ENCODE measurements at regions not wholly inside any gene's neighbourhood (a gene's known extent, or its start where the extent isn't known, plus 50 kb on each side); places are given as distances from the start of the nearest gene placed in this dataset.

GRCh38 chr22:25397616-25398015, 166.9 kb upstream of the GRK3 start:
- no peak overlapping the region for H2BK12ac ChIP-seq (ENCODE audit: low read depth, low read length)
- no peak overlapping the region for H2BK20ac ChIP-seq (ENCODE audit: low read length)
- no peak overlapping the region for H3K4me2 ChIP-seq (ENCODE audit: insufficient read depth in 1 of 2, low read depth in 2 of 2, low read length in 2 of 2)
- no peak overlapping the region for H3K56ac ChIP-seq (replicated peaks; ENCODE audit: insufficient read length, low read depth, low read length)
- no peak overlapping the region for H3K4ac ChIP-seq (replicated peaks; ENCODE audit: insufficient read length, low read depth, low read length)
- H2AFZ ChIP-seq (ENCODE audit: low read length), result no peak overlapping the region
- no peak overlapping the region for H4K91ac ChIP-seq (replicated peaks; ENCODE audit: insufficient read length, low read length)
- no peaks in the 10 kb centered on the region for H3K9me3 ChIP-seq (ENCODE audit: insufficient read depth in 2 of 2, low read depth in 1 of 2, low read length in 1 of 2)
- H4K20me1 ChIP-seq (replicated peaks in 1 of 2; ENCODE audit: control insufficient read depth in 1 of 2, insufficient read depth in 2 of 2, low read length in 2 of 2), result peaks cover 4 to 24% of the 10 kb centered on the region in 2 experiments
- no peaks in the 10 kb centered on the region for H3K27me3 ChIP-seq (replicated peaks in 1 of 4; ENCODE audit: control insufficient read depth in 3 of 4, extremely low read depth in 1 of 4, insufficient read depth in 3 of 4, low read length in 3 of 4)
- H3K27ac ChIP-seq (ENCODE audit: low read depth, low read length), result no peak overlapping the region
- no peak overlapping the region for H2AK5ac ChIP-seq (ENCODE audit: low read depth, low read length)
- H3K79me2 ChIP-seq (ENCODE audit: control insufficient read depth in 1 of 2, insufficient read depth in 2 of 2, low read length in 2 of 2), result peaks cover 0 to 85% of the 10 kb centered on the region in 2 experiments; a peak in 3 of 4 replicates
- no peak overlapping the region for H3K9ac ChIP-seq (replicated peaks in 1 of 4; ENCODE audit: extremely low read depth in 1 of 4, low read depth in 3 of 4, low read length in 3 of 4)
- H3K23me2 ChIP-seq (ENCODE audit: low read depth, low read length), result no peaks in the 10 kb centered on the region
- no peak overlapping the region for H4K5ac ChIP-seq (ENCODE audit: insufficient read length, low read depth, low read length)
- CTCF ChIA-PET (ENCODE audit: partially characterized antibody), result no interaction called here
- H3K4me3 ChIP-seq (ENCODE audit: extremely low read depth in 1 of 4, insufficient read depth in 2 of 4, low read depth in 3 of 4, low read length in 4 of 4), result no peak overlapping the region
- H3K23ac ChIP-seq (ENCODE audit: insufficient read length), result no peak overlapping the region
- POLR2A ChIA-PET (ENCODE audit: partially characterized antibody), result no interaction called here
- peaks cover 18% of the 10 kb centered on the region for H3K79me1 ChIP-seq (ENCODE audit: low read depth, low read length)
- DNase-seq (ENCODE audit: low read depth in 1 of 2, low spot score in 2 of 2) (no peak), FAIRE-seq (no peak)
- H3K14ac ChIP-seq (ENCODE audit: insufficient read length), result no peak overlapping the region
- WGBS, 2 experiments (ENCODE audit: extremely low coverage in 1 of 2, insufficient coverage in 1 of 2, insufficient read length in 1 of 2, insufficient replicate concordance in 2 of 2, low coverage in 1 of 2, low lambda C conversion rate in 2 of 2, missing lambda C conversion rate in 1 of 2), result 91% methylated on average over 3 of the region's 3 CpGs; no CpG with 5 or more reads in 1 of the 2 experiments
- peaks cover 0 to 11% (median 3%) of the 10 kb centered on the region in 4 experiments; a peak in 5 of 7 replicates for H3K4me1 ChIP-seq (replicated peaks in 1 of 4; ENCODE audit: control insufficient read depth in 3 of 4, insufficient read depth in 4 of 4, low read length in 3 of 4)
- no peak overlapping the region for H2BK120ac ChIP-seq (replicated peaks; ENCODE audit: low read depth, low read length)
- no peak overlapping the region for H2BK15ac ChIP-seq (ENCODE audit: low read length)
- no peak for TF ChIP-seq CBX5 (IDR thresholded peaks at IDR 0.05; ENCODE audit: low read depth, low read length)
- TF ChIP-seq ATF2 (IDR thresholded peaks at IDR 0.05; ENCODE audit: low read length), result no peak
- TF ChIP-seq SRF (IDR thresholded peaks at IDR 0.05; ENCODE audit: low read depth, low read length), result no peak
- TF ChIP-seq BACH1 (IDR thresholded peaks at IDR 0.05; ENCODE audit: low read length), result no peak
- TF ChIP-seq SAP30 (IDR thresholded peaks at IDR 0.05; ENCODE audit: insufficient read depth, insufficient replicate concordance, low read length), result no peak
- TF ChIP-seq SP4 (IDR thresholded peaks at IDR 0.05; ENCODE audit: low read length), result no peak
- TF ChIP-seq JUND (IDR thresholded peaks at IDR 0.05; ENCODE audit: low read length), result no peak
- no peak for TF ChIP-seq CBX8 (IDR thresholded peaks at IDR 0.05; ENCODE audit: borderline replicate concordance, low read depth, low read length)
- H2BK5ac ChIP-seq (ENCODE audit: low read depth, low read length), result no peak overlapping the region
- H3K36me3 ChIP-seq (ENCODE audit: control insufficient read depth in 2 of 4, insufficient read depth in 4 of 4, low read length in 3 of 4), result no peaks in the 10 kb centered on the region
- H3K18ac ChIP-seq (ENCODE audit: extremely low read depth, low read length), result no peak overlapping the region
- H4K8ac ChIP-seq (ENCODE audit: extremely low read depth, insufficient read depth, low read length), result no peak overlapping the region; the same call in 1 of the 2 replicates

All from H1 (cell line).